ENCODE measurements at regions not wholly inside any gene's neighbourhood (a gene's known extent, or its start where the extent isn't known, plus 50 kb on each side); places are given as distances from the start of the nearest gene placed in this dataset.
A peak's percentile ranks its signal among the peaks of the same experiment; 100 is the strongest.
"Not testable (repeated sequence)": the region's sequence is repeated elsewhere in the genome, so short reads cannot be mapped to it uniquely, and the experiment has no call there.

DNA sequence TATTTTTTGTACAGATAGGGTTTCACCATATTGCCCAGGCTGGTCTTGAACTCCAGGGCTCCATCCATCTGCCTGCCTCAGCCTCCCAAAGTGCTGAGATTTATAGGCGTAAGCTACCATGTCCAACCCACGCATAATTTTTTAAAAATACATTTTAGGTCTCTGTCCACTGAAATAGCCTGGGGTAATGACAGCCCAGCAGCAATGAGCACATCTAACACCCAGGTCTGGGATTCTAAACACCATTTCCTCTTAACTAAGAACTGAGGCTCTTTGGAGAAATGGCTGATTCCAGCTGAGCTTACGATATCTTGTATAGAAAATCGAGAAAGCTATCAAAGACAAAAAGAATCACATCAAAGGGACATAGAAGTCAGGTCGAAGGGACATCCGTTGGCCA is 245.3 kb downstream of the PARN start:
- H3K36me3 ChIP-seq = no peaks in the 10 kb centered on the region
- TF ChIP-seq CTCF (IDR thresholded peaks at IDR 0.05) = no peak
- 90 to 91% methylated on average over 6 of the region's 6 CpGs for WGBS, 2 donors
- peaks cover 0 to 6% (median 0%) of the 10 kb centered on the region in 4 donors for H3K9me3 ChIP-seq
- no peak overlapping the region for H3K27ac ChIP-seq
- DNase-seq (ENCODE audit: low spot score in 2 of 2) = no peak
- H3K27me3 ChIP-seq = no peaks in the 10 kb centered on the region
- H3K4me3 ChIP-seq = no peak overlapping the region
- no peaks in the 10 kb centered on the region for H3K4me1 ChIP-seq

GRCh38 chr16:14383844-14384243 is 246.2 kb downstream of the PARN start:
- not testable (repeated sequence) for H3K4me1 ChIP-seq; H3K36me3 ChIP-seq; H3K27ac ChIP-seq; DNase-seq (ENCODE audit: low spot score in 2 of 2); H3K4me3 ChIP-seq; H3K27me3 ChIP-seq; H3K9me3 ChIP-seq
- WGBS, 2 donors = 85 to 91% methylated on average over 6 of the region's 6 CpGs

DNA sequence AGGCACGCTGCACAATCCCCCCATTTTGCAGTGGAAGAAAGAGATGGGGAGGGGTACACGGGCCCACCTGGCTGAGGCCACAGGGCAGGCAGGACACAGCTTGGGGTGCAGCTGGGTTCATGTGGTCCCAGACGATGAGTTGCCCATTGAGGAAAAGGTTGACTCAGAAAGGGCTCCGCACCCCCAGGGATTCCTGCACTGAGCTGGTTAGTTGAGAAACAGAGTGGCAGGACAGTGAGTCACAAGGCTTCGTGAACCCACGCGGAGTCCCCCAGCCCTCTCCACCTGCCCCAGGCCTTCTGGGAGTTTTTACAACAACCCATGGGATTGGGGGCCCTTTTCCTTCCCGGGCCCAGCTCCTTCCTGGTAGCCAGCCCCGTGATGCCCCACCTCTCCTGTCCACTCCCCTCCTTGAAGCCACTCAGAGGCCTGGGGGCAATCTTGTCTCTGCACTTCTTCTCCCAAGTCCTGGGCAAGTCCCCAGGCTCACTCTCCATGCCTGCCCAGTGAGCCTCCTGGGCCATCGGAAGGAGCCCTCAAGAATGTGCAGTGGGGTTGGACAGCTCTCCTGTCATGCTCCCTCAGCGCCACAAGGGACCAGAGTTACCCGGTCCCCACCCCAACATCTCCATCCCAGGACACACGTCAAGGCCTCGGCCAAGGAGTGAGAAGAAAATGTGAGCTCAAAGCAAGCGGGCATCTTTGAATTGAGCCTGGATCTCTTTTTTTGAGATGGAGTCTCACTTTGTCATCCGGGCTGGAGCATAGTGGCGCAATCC is 251.2 kb downstream of the PARN start:
- H3K36me3 ChIP-seq = no peaks in the 10 kb centered on the region
- no peak for DNase-seq (ENCODE audit: low spot score in 2 of 2)
- no peak overlapping the region for H3K4me3 ChIP-seq
- no peaks in the 10 kb centered on the region for H3K9me3 ChIP-seq
- WGBS, 2 donors = 91% methylated on average over 13 to 17 of the region's 17 CpGs
- H3K27ac ChIP-seq = no peak overlapping the region
- TF ChIP-seq EP300 (IDR thresholded peaks at IDR 0.05) = no peak
- no peak for TF ChIP-seq POLR2A (IDR thresholded peaks at IDR 0.05)
- TF ChIP-seq CTCF (IDR thresholded peaks at IDR 0.05) = peak in 1 of 5 experiments; percentile 9
- no peaks in the 10 kb centered on the region for H3K27me3 ChIP-seq
- H3K4me1 ChIP-seq = no peaks in the 10 kb centered on the region

DNA sequence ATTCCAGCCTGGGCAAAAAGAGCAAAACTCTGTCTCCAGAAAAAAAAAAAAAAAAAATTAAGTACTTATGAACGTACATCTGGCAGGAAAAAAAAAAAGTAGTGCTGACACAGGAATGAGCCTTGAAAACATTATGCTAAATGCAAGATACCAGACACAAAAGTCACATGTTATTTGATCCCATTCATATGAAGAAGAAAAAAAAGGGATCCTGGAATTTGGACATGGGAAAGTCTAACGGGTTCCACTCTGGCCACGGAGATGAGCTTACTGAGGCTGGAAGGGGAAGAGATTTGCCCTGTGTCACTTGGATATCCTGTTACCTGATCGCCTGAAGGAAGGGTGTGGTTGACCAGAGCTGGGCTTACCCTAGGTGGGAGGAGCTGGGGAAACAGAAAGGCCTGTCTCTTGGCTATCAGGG is 251.9 kb downstream of the PARN start:
- TF ChIP-seq POLR2A (IDR thresholded peaks at IDR 0.05) (no peak), CTCF (IDR thresholded peaks at IDR 0.05) (no peak), EP300 (IDR thresholded peaks at IDR 0.05) (no peak)
- no peak overlapping the region for H3K27ac ChIP-seq
- H3K27me3 ChIP-seq = no peaks in the 10 kb centered on the region
- no peaks in the 10 kb centered on the region for H3K9me3 ChIP-seq
- no peak for DNase-seq (ENCODE audit: low spot score in 2 of 2)
- H3K36me3 ChIP-seq = no peaks in the 10 kb centered on the region
- 43 to 44% methylated on average over 4 of the region's 4 CpGs for WGBS, 2 donors
- H3K4me1 ChIP-seq = no peaks in the 10 kb centered on the region
- no peak overlapping the region for H3K4me3 ChIP-seq

DNA sequence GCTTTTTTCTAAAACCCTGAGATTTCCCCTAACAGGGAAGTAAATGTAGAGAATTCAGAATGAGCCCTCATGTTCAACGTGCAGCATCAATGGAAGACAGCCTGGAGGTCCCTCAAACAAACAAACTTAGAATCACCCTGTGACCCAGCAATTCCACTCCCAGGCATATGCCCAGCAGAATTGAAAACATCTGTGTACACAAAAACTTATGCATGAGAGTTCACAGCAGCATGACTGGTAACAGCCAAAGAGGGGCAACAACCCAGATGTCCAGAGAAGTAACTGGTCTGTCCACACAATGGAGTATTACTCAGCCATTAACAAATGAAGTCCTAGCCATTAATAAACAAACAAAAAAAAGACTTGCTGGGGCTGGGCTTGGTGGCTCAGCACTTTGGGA is 252.7 kb downstream of the PARN start:
- Histone ChIP-seq H3K27ac (no peak overlapping the region), H3K36me3 (no peaks in the 10 kb centered on the region), H3K4me3 (no peak overlapping the region), H3K4me1 (no peaks in the 10 kb centered on the region), H3K27me3 (no peaks in the 10 kb centered on the region), H3K9me3 (no peaks in the 10 kb centered on the region)
- no peak for DNase-seq (ENCODE audit: low spot score in 2 of 2)
- 8 to 19% methylated on average over 1 of the region's 1 CpG for WGBS, 2 donors
- no peak for TF ChIP-seq EP300 (IDR thresholded peaks at IDR 0.05)
- no peak for TF ChIP-seq POLR2A (IDR thresholded peaks at IDR 0.05)
- no peak for TF ChIP-seq CTCF (IDR thresholded peaks at IDR 0.05)

DNA sequence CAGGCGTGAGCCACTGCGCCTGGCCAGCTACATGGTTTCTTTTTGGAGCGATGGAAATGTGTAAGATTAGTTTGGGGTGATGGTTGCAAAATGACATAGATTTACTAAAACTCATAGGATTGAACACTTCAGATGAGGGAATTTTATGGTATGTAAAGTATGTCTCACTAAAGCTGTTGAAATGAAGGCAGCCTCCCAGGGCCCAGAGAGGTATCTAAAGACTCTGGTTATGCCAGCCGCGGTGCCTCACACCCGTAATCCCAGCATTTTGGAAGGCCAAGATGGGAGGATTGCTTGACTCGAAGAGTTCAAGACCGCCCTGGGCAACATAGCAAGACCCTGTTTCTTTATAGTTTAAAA is 254.9 kb downstream of the PARN start:
- Histone ChIP-seq H3K27me3 (no peaks in the 10 kb centered on the region), H3K27ac (no peak overlapping the region), H3K36me3 (no peaks in the 10 kb centered on the region), H3K9me3 (no peaks in the 10 kb centered on the region), H3K4me1 (peaks cover 0 to 3% (median 0%) of the 10 kb centered on the region in 4 donors), H3K4me3 (no peak overlapping the region)
- no peak for DNase-seq (ENCODE audit: low spot score in 2 of 2)
- 94% methylated on average over 8 of the region's 8 CpGs for WGBS, 2 donors
- TF ChIP-seq EP300 (IDR thresholded peaks at IDR 0.05) (no peak), CTCF (IDR thresholded peaks at IDR 0.05) (no peak)

Data from tibial nerve (tissue), 4 donors.